SK-N-SH treated with all-trans-retinoic acid at 6 μM for 48 hours (cell line): ENCODE measurements at regions not wholly inside any gene's neighbourhood (a gene's known extent, or its start where the extent isn't known, plus 50 kb on each side); places are given as distances from the start of the nearest gene placed in this dataset.

Experiments
- ARNTL ChIP-seq: fragments of 450-650 bp; formaldehyde crosslinking; IDR thresholded peaks from 2 replicates; pipeline ENCODE4 v1.5.0; 2020; ENCODE audit warnings: low read depth, mild to moderate bottlenecking, moderate library complexity, borderline replicate concordance
- BACH2 ChIP-seq: fragments of 250-450 bp; sonication (Bioruptor Pico); IDR thresholded peaks from 2 replicates; pipeline ENCODE4 v1.9.0; 2021; ENCODE audit warnings: mild to moderate bottlenecking, borderline replicate concordance
- CSDC2 ChIP-seq: fragments of 250-450 bp; sonication (Bioruptor Pico); IDR thresholded peaks from 2 replicates; pipeline ENCODE4 v1.5.0; 2020; ENCODE audit warnings: mild to moderate bottlenecking, moderate library complexity
- ESRRG ChIP-seq: fragments of 250-450 bp; sonication (Bioruptor Pico); IDR thresholded peaks from 2 replicates; pipeline ENCODE4 v1.6.1; 2021; ENCODE audit warnings: mild to moderate bottlenecking
- GLIS3 ChIP-seq: fragments of 250-450 bp; sonication (Bioruptor Pico); IDR thresholded peaks from 2 replicates; pipeline ENCODE4 v1.5.0; 2020; ENCODE audit warnings: mild to moderate bottlenecking, moderate library complexity
- RARB ChIP-seq: fragments of 250-450 bp; sonication (Bioruptor Pico); IDR thresholded peaks from 2 replicates; pipeline ENCODE4 v1.8.0; 2021; ENCODE audit warnings: mild to moderate bottlenecking, moderate library complexity
- ZC3H10 ChIP-seq: fragments of 250-450 bp; sonication (Bioruptor Pico); IDR thresholded peaks from 2 replicates; pipeline ENCODE4 v1.5.1; 2021; ENCODE audit warnings: mild to moderate bottlenecking, moderate library complexity
- ZFP3 ChIP-seq: fragments of 250-450 bp; sonication (Bioruptor Pico); IDR thresholded peaks from 2 replicates; pipeline ENCODE4 v1.5.0; 2020; ENCODE audit warnings: mild to moderate bottlenecking, moderate library complexity
- ZNF70 ChIP-seq: fragments of 450-650 bp; formaldehyde crosslinking; IDR thresholded peaks from 2 replicates; pipeline ENCODE4 v1.5.0; 2020; ENCODE audit warnings: mild to moderate bottlenecking, moderate library complexity
- TF ChIP-seq, protein P1 (sequence below): fragments of 250-450 bp; sonication (Bioruptor Pico); IDR thresholded peaks from 2 replicates; pipeline ENCODE4 v1.8.0; 2020; ENCODE audit warnings: mild to moderate bottlenecking, moderate library complexity, borderline replicate concordance
- TF ChIP-seq, protein P2 (sequence below): fragments of 250-450 bp; sonication (Bioruptor Pico); IDR thresholded peaks from 2 replicates; pipeline ENCODE4 v1.5.0; 2020; ENCODE audit warnings: mild to moderate bottlenecking, moderate library complexity

DNA sequence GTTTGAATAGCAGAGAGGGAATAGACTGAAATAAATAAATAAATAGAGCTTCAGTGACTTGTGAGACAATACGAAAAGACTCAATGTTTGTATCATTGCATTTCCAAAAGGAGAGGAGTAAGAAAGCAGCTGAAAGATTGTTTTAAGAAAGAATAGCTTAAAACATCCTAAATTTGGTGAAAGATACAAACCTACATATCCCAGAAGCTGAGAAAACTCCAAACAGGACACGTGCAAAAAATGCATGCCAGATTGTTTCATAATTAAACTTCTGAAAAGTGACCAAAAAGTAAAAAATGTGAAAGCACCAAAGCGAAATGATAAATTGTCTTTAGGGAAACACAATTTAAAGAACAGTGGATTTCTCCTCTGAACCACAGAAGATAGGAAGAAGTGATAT, 711.0 kb downstream of the AACS start:
- TF ChIP-seq GLIS3 (no peak), ESRRG (CRISPR knock-in tag) (no peak), ARNTL (CRISPR knock-in tag) (no peak), ZC3H10 (CRISPR knock-in tag) (no peak), BACH2 (CRISPR knock-in tag) (no peak), ZFP3 (CRISPR knock-in tag) (no peak), CSDC2 (CRISPR knock-in tag) (no peak), ZNF70 (CRISPR knock-in tag) (no peak), RARB (CRISPR knock-in tag) (no peak)
- TF ChIP-seq, protein P1, sequence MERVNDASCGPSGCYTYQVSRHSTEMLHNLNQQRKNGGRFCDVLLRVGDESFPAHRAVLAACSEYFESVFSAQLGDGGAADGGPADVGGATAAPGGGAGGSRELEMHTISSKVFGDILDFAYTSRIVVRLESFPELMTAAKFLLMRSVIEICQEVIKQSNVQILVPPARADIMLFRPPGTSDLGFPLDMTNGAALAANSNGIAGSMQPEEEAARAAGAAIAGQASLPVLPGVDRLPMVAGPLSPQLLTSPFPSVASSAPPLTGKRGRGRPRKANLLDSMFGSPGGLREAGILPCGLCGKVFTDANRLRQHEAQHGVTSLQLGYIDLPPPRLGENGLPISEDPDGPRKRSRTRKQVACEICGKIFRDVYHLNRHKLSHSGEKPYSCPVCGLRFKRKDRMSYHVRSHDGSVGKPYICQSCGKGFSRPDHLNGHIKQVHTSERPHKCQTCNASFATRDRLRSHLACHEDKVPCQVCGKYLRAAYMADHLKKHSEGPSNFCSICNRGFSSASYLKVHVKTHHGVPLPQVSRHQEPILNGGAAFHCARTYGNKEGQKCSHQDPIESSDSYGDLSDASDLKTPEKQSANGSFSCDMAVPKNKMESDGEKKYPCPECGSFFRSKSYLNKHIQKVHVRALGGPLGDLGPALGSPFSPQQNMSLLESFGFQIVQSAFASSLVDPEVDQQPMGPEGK (CRISPR knock-in tag): no peak
- TF ChIP-seq, protein P2, sequence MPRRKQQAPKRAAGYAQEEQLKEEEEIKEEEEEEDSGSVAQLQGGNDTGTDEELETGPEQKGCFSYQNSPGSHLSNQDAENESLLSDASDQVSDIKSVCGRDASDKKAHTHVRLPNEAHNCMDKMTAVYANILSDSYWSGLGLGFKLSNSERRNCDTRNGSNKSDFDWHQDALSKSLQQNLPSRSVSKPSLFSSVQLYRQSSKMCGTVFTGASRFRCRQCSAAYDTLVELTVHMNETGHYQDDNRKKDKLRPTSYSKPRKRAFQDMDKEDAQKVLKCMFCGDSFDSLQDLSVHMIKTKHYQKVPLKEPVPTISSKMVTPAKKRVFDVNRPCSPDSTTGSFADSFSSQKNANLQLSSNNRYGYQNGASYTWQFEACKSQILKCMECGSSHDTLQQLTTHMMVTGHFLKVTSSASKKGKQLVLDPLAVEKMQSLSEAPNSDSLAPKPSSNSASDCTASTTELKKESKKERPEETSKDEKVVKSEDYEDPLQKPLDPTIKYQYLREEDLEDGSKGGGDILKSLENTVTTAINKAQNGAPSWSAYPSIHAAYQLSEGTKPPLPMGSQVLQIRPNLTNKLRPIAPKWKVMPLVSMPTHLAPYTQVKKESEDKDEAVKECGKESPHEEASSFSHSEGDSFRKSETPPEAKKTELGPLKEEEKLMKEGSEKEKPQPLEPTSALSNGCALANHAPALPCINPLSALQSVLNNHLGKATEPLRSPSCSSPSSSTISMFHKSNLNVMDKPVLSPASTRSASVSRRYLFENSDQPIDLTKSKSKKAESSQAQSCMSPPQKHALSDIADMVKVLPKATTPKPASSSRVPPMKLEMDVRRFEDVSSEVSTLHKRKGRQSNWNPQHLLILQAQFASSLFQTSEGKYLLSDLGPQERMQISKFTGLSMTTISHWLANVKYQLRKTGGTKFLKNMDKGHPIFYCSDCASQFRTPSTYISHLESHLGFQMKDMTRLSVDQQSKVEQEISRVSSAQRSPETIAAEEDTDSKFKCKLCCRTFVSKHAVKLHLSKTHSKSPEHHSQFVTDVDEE (CRISPR knock-in tag): no peak
